Psoas muscle (tissue), 7 donors: ENCODE measurements at regions not wholly inside any gene's neighbourhood (a gene's known extent, or its start where the extent isn't known, plus 50 kb on each side); places are given as distances from the start of the nearest gene placed in this dataset.
"Not testable (repeated sequence)": the region's sequence is repeated elsewhere in the genome, so short reads cannot be mapped to it uniquely, and the experiment has no call there.

Source experiments
- ATAC-seq, 4 donors: fragments of 200-7000 bp; cut with Tn5 transposase; one replicate each; pipeline ENCODE4 v1.9.1; 2020; ENCODE audit warnings: moderate library complexity in 3 of 4, mild to moderate bottlenecking in 2 of 4
- DNase-seq, 2 donors: peaks; one replicate each; pipeline ENCODE4 v3.0.0-alpha.2; 2020
- H3K27ac ChIP-seq: fragments of 200-600 bp; one replicate; pipeline ENCODE4 v1.8.0; 2022
- H3K27me3 ChIP-seq, 3 donors: fragments of 200-600 bp in 1 of 3; one replicate each; pipeline versions ENCODE4 v1.6.1 to v1.8.0; 2013 to 2022; ENCODE audit warnings: low read length in 2 of 3, mild to moderate bottlenecking in 2 of 3, moderate library complexity in 1 of 3; ENCODE audit not compliant: insufficient read depth in 3 of 3
- H3K36me3 ChIP-seq, 2 donors: fragments of 200-600 bp in 1 of 2; one replicate each; pipeline versions ENCODE4 v1.6.1 to v1.8.0; 2013 to 2022; ENCODE audit warnings: low read depth in 1 of 2, mild to moderate bottlenecking in 1 of 2, moderate library complexity in 1 of 2; ENCODE audit not compliant: insufficient read depth in 1 of 2
- H3K4me1 ChIP-seq: fragments of 200-600 bp; one replicate; pipeline ENCODE4 v1.8.0; 2022
- H3K4me3 ChIP-seq: fragments of 200-600 bp; one replicate; pipeline ENCODE4 v1.8.0; 2022; ENCODE audit warnings: mild to moderate bottlenecking
- H3K9me3 ChIP-seq: fragments of 200-600 bp; one replicate; pipeline ENCODE4 v1.8.0; 2022
- WGBS, 3 donors: extraction: QIAGEN DNeasy Blood & Tissue Kit; methylation state at CpG; one replicate each; pipeline versions ENCODE4 v1.1.6 to v1.1.7; 2013; 5-methylcytosine and 5-hydroxymethylcytosine counted together
- intact Hi-C, 2 donors: fragments of 100-400 bp; cut with DNase I; formaldehyde crosslinking; loops; one replicate each; pipeline versions ENCODE4 v1.11.0 to v1.14.2; 2022
- donor health status: healthy with polysubstance abuse.
- donor health status: DM: no; HTN: no; CAD: no; lungs with moderate emphysema.
- donor health status: Bipolar disorder and iron deficiency.
- donor health status: healthy.
- donor health status: DM: yes; HTN: yes; CAD: no.
- donor health status: DM: no; HTN: no; CAD: no.
- donor health status: DM: yes; HTN: yes; CAD: no.

- H3K4me1 ChIP-seq, H3K27me3 ChIP-seq, H3K4me3 ChIP-seq, ATAC-seq, intact Hi-C loops, H3K36me3 ChIP-seq, H3K27ac ChIP-seq, H3K9me3 ChIP-seq: not testable (repeated sequence)
- WGBS, 3 donors: 83 to 95% (median 89%) methylated on average over 5 of the region's 10 CpGs
- DNase-seq: peak; percentile 16 to 32
These were observed 268.4 kb downstream of the OR4F29 start for GRCh38 chr1:183081-183480.

GRCh38 chr1:182631-183030, 268.8 kb downstream of the OR4F29 start:
- H3K36me3 ChIP-seq, H3K27ac ChIP-seq, H3K9me3 ChIP-seq, intact Hi-C loops, H3K4me1 ChIP-seq, ATAC-seq, H3K27me3 ChIP-seq, H3K4me3 ChIP-seq: not testable (repeated sequence)
- peak; percentile 1 to 28 for DNase-seq
- 85 to 93% (median 85%) methylated on average over 3 to 6 of the region's 7 CpGs for WGBS, 3 donors

GRCh38 chr1:181247-182216, 269.9 kb downstream of the OR4F29 start:
- H3K4me3 ChIP-seq, H3K27ac ChIP-seq, H3K27me3 ChIP-seq, H3K9me3 ChIP-seq, H3K4me1 ChIP-seq, intact Hi-C loops, H3K36me3 ChIP-seq: not testable (repeated sequence)
- peak in 1 of 4 donors; percentile 69 for ATAC-seq
- DNase-seq: peak; percentile 69 to 77
- 76 to 79% (median 77%) methylated on average over 30 to 62 of the region's 79 CpGs for WGBS, 3 donors

GRCh38 chr1:180749-181205, 270.7 kb downstream of the OR4F29 start:
- H3K9me3 ChIP-seq, H3K36me3 ChIP-seq, H3K27ac ChIP-seq, H3K4me3 ChIP-seq, H3K27me3 ChIP-seq, intact Hi-C loops, H3K4me1 ChIP-seq: not testable (repeated sequence)
- WGBS, 3 donors: 78 to 86% (median 84%) methylated on average over 17 to 28 of the region's 28 CpGs
- DNase-seq (peak; percentile 21 to 43), ATAC-seq (peak in 3 of 4 donors; percentile 32 to 64 (median 40))

- H3K4me1 ChIP-seq, H3K36me3 ChIP-seq, H3K9me3 ChIP-seq, ATAC-seq, H3K27me3 ChIP-seq, H3K27ac ChIP-seq, H3K4me3 ChIP-seq, intact Hi-C loops, DNase-seq: not testable (repeated sequence)
- 79 to 92% (median 88%) methylated on average over 3 of the region's 4 CpGs for WGBS, 3 donors
These were observed 312.6 kb downstream of the OR4F29 start for GRCh38 chr1:138842-139241.

- H3K27ac ChIP-seq, ATAC-seq, intact Hi-C loops, H3K27me3 ChIP-seq, DNase-seq, H3K9me3 ChIP-seq, H3K4me1 ChIP-seq, H3K36me3 ChIP-seq, H3K4me3 ChIP-seq: not testable (repeated sequence)
- 96 to 100% methylated on average over 2 to 8 of the region's 16 CpGs; no CpG with 5 or more reads in 1 of the 3 donors for whole genome bisulfite sequencing, 3 donors
These were observed 313.8 kb downstream of the OR4F29 start for GRCh38 chr1:137664-138063.

- 93 to 96% (median 96%) methylated on average over 11 to 31 of the region's 34 CpGs for WGBS, 3 donors
- H3K27ac ChIP-seq, H3K36me3 ChIP-seq, H3K4me1 ChIP-seq, H3K9me3 ChIP-seq, ATAC-seq, intact Hi-C loops, DNase-seq, H3K4me3 ChIP-seq, H3K27me3 ChIP-seq: not testable (repeated sequence)
These were observed 315.0 kb downstream of the OR4F29 start for GRCh38 chr1:136344-136932.

GRCh38 chr1:134936-135335, 316.5 kb downstream of the OR4F29 start:
- not testable (repeated sequence) for DNase-seq

GRCh38 chr1:118440-118839, 333.0 kb downstream of the OR4F29 start:
- H3K4me3 ChIP-seq, intact Hi-C loops, H3K4me1 ChIP-seq, H3K36me3 ChIP-seq, H3K27me3 ChIP-seq, H3K27ac ChIP-seq, ATAC-seq, DNase-seq, H3K9me3 ChIP-seq: not testable (repeated sequence)

More at GRCh38 chr1:134936-135335, 316.5 kb downstream of the OR4F29 start:
- ATAC-seq, H3K4me1 ChIP-seq, intact Hi-C loops, H3K4me3 ChIP-seq, H3K9me3 ChIP-seq, H3K27me3 ChIP-seq, H3K36me3 ChIP-seq, H3K27ac ChIP-seq: not testable (repeated sequence)
- 90 to 93% (median 91%) methylated on average over 10 to 18 of the region's 21 CpGs for WGBS, 3 donors

- DNase-seq, H3K4me1 ChIP-seq, ATAC-seq, H3K4me3 ChIP-seq, H3K36me3 ChIP-seq, H3K27me3 ChIP-seq, intact Hi-C loops, H3K9me3 ChIP-seq, H3K27ac ChIP-seq: not testable (repeated sequence)
- WGBS, 3 donors: 71% methylated on average over 1 of the region's 2 CpGs; no CpG with 5 or more reads in 1 of the 3 donors
These were observed 335.9 kb downstream of the OR4F29 start for GRCh38 chr1:115534-115933.

GRCh38 chr1:104776-105175, 346.7 kb downstream of the OR4F29 start:
- no CpG with 5 or more reads among the region's 3 CpGs for WGBS, 3 donors
- ATAC-seq, DNase-seq, H3K9me3 ChIP-seq, H3K36me3 ChIP-seq, H3K27ac ChIP-seq, H3K4me1 ChIP-seq, intact Hi-C loops, H3K4me3 ChIP-seq, H3K27me3 ChIP-seq: not testable (repeated sequence)
